Coronary artery (tissue), 2 donors: ENCODE measurements at regions not wholly inside any gene's neighbourhood (a gene's known extent, or its start where the extent isn't known, plus 50 kb on each side); places are given as distances from the start of the nearest gene placed in this dataset.

ENCODE experiments used
- DNase-seq: peaks from one replicate; pipeline ENCODE4 v3.0.0-alpha.2; 2017; ENCODE audit warnings: low spot score
- H3K27ac ChIP-seq, 2 donors: fragments of 200-600 bp; sonication (generic); one replicate each; pipeline ENCODE4 v1.5.1; 2016 to 2019
- H3K4me3 ChIP-seq: fragments of 200-600 bp; sonication (generic); 2 replicates; pipeline ENCODE4 v1.5.1; 2016; ENCODE audit warnings: mild to moderate bottlenecking, moderate library complexity
- TF ChIP-seq, protein P1 (sequence below): fragments of 200-600 bp; sonication (generic); IDR thresholded peaks from one replicate; pipeline ENCODE4 v1.5.1; 2019; ENCODE audit warnings: antibody characterized with exemption

DNA sequence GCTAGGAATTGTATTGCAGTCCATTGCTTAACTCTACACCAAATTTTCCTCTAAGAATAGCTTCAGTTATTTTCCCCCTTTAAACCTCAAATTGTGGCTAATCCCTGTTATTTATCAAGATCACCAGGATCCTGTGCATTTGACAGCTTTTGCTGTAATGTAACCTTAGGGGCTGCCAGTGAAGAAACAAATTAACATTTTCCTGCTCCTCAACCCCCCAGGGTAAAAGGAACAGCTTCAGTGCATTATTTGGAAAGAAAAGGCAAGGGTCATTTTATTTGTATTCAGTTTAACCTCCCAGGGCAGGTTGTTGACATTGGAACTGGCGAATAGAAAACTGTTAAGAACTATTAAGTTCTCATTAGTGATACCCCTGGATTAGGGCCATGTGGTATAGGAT is 57.0 kb downstream of the PCDH20 start:
- TF ChIP-seq, protein P1, sequence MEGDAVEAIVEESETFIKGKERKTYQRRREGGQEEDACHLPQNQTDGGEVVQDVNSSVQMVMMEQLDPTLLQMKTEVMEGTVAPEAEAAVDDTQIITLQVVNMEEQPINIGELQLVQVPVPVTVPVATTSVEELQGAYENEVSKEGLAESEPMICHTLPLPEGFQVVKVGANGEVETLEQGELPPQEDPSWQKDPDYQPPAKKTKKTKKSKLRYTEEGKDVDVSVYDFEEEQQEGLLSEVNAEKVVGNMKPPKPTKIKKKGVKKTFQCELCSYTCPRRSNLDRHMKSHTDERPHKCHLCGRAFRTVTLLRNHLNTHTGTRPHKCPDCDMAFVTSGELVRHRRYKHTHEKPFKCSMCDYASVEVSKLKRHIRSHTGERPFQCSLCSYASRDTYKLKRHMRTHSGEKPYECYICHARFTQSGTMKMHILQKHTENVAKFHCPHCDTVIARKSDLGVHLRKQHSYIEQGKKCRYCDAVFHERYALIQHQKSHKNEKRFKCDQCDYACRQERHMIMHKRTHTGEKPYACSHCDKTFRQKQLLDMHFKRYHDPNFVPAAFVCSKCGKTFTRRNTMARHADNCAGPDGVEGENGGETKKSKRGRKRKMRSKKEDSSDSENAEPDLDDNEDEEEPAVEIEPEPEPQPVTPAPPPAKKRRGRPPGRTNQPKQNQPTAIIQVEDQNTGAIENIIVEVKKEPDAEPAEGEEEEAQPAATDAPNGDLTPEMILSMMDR, result no peak
- no peak overlapping the region for H3K27ac ChIP-seq
- no peak overlapping the region for H3K4me3 ChIP-seq
- DNase-seq, result no peak

DNA sequence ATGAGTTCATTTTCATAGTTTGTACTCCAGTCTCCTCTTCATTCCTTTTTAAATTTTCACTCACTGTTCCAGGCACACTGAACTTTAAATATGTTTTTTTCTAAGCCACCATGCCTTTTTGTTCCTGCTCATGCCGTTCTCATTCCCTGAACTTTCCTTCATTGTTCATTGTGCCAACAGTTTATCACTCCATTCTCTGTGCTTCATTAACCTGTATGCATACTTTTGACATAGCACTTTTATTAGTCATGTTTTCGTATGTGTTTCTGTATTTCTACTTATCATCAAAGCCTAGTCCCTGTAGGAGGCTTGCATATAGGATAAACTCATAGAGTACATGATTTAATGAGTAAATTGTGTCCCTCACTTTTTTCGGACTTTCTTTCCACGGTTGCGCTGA is 65.3 kb downstream of the PCDH20 start:
- DNase-seq, result no peak
- H3K27ac ChIP-seq, result no peak overlapping the region
- TF ChIP-seq, protein P1, result no peak
- H3K4me3 ChIP-seq, result no peak overlapping the region

DNA sequence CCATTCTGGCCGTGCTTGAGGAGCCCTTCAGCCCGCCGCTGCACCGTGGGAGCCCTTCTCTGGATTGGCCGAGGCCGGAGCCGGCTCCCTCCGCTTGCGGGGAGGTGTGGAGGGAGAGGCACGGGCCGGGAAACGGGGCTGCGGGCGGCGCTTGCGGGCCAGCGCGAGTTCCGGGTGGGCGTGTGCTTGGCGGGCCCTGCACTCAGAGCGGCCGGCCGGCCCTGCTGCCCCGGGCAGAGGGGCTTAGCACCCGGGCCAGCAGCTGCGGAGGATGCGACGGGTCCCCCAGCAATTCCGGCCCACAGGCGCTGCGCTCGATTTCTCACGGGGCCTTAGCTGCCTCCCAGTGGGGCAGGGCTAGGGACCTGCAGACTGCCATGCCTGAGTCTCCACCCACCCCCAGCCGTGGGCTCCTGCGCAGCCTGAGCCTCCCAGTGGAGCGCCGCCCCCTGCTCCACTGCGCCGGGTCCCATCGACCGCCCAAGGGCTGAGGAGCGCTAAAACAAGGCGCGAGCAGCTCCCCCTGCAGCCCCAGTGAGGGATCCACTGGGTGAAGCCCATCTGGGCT is 76.5 kb downstream of the PCDH20 start:
- DNase-seq, result no peak
- Histone ChIP-seq H3K4me3 (no peak overlapping the region), H3K27ac (no peak overlapping the region)
- TF ChIP-seq, protein P1, result no peak

DNA sequence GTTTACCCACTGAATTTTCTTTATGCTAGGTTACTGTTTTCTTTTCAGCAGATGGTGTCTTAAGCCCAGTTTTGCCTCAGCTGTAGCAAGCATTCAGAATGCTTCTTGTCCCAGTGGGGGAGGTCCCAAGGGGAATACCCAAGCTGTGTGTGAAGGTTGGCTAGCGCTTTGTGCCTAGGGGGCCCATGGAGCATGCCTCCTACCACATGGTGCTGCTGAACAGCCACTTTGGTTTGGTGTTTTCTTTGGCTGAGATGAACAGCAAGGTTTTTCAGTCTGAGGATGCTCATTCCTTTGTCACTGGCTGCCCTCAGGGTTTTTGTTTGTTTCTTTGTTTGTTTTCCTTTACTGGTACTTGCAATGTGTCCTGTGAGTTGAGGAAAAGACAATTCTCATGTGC is 99.0 kb downstream of the PCDH20 start:
- TF ChIP-seq, protein P1, result no peak
- no peak for DNase-seq
- no peak overlapping the region for H3K4me3 ChIP-seq
- H3K27ac ChIP-seq, result no peak overlapping the region

DNA sequence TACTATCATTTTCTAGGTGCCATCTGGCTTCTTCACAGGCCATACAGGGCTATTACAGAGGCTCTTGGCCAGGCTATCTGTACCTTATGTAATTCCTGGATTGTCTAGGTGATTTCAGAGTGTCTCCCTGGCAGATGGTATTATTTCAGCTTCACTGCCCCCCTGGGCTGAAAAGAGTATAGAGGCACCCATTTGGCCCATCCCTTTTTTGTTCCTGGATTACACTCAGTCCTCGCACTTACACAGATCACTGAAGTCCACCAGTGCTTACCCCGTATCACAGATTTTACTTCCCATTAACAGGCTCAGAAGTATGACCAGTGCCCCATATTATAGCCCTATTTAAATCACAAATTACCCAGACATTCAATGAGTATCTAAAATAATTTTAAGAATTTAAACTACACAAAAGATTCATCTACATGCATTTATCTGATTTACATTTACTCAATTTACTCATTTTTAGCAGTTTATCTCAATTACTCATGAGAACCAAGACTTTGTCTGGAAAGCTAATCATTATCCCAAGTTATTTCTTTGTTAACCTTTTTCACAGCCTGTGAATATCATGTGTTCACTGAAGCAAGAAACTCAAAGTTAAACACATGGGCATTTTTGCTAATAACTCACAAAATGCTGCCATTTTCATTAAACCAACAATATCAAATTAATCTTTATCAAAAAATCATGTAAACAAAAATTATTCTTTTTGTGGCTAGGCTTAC is 121.0 kb downstream of the PCDH20 start:
- TF ChIP-seq, protein P1, result no peak
- Histone ChIP-seq H3K4me3 (no peak overlapping the region), H3K27ac (no peak overlapping the region)
- DNase-seq, result no peak

DNA sequence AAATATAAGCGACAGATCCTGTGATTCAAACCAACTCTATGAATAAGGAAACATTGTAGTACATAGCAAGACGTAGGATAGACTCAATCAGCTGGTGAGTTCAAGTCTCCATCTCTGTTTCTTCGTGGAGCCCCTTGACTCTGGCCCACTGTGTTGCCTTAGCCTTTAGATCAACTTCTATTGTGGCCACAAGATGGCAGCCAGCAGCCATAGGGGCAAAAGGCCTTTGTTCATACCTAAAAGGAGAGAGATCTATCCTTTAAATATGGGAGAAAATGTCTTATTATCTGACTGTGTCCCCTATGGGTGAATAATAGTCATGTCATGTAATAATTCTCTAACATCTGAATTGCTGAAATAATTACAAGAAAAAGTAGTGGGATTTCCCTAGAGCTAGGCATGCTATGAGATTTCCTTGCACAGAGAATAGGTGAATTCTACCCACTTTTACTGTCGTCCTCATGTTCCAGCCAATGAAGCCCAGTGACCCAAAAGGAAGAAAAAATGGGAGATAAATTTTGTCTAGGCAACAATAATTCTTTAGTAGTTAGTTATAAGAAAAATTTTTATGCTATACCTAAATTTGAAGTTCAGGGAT is 129.4 kb downstream of the PCDH20 start:
- no peak for DNase-seq
- TF ChIP-seq, protein P1, result no peak
- no peak overlapping the region for H3K27ac ChIP-seq
- no peak overlapping the region for H3K4me3 ChIP-seq
